Glutamatergic neuron (in vitro differentiated cells): ENCODE measurements at regions not wholly inside any gene's neighbourhood (a gene's known extent, or its start where the extent isn't known, plus 50 kb on each side); places are given as distances from the start of the nearest gene placed in this dataset.

ENCODE experiments used
- DNase-seq: peaks from one replicate; pipeline ENCODE4 v3.0.0; 2022
- H3K27ac Mint-ChIP-seq: one replicate; pipeline ENCODE4 v1.8.0; 2020; ENCODE audit warnings: mild to moderate bottlenecking, mixed read lengths, inconsistent platforms; ENCODE audit not compliant: unreplicated experiment
- H3K27me3 Mint-ChIP-seq: one replicate; pipeline ENCODE4 v1.8.0; 2020; ENCODE audit warnings: mild to moderate bottlenecking, moderate library complexity, mixed read lengths, inconsistent platforms; ENCODE audit not compliant: unreplicated experiment
- H3K36me3 Mint-ChIP-seq: one replicate; pipeline ENCODE4 v1.8.0; 2020; ENCODE audit warnings: mild to moderate bottlenecking, mixed read lengths, inconsistent platforms; ENCODE audit not compliant: unreplicated experiment
- H3K4me1 Mint-ChIP-seq: one replicate; pipeline ENCODE4 v1.8.0; 2020; ENCODE audit warnings: mild to moderate bottlenecking, low read depth, mixed read lengths, inconsistent platforms; ENCODE audit not compliant: unreplicated experiment
- H3K4me3 Mint-ChIP-seq: one replicate; pipeline ENCODE4 v1.8.0; 2020; ENCODE audit warnings: mild to moderate bottlenecking, mixed read lengths, inconsistent platforms; ENCODE audit not compliant: unreplicated experiment
- H3K9me3 Mint-ChIP-seq: one replicate; pipeline ENCODE4 v1.8.0; 2020; ENCODE audit warnings: mild to moderate bottlenecking, moderate library complexity, mixed read lengths, inconsistent platforms; ENCODE audit not compliant: unreplicated experiment
- TF ChIP-seq, protein P1 (sequence below): fragments of 200-600 bp; sonication (generic); IDR thresholded peaks from one replicate; pipeline ENCODE4 v1.5.0; 2021; ENCODE audit not compliant: partially characterized antibody, unreplicated experiment

DNA sequence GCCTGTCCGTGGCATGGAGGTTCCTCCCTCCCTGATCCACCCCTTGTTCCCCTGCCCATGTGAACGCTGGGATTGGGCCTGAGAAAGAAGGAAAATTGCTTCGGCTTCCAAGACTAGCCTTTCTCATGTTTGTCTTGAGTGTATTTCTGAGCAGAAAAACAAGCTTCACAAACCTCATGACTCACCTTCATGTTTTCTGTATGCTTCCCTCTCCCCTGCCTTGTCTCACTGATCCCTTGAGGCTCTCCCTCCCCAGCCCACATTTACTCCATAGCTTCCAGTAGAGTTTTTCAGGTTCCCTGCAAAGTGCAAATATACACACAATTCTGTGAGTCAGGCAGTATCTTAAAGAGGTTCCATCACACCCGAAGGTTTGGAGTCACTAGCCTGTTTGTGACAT is 572.4 kb downstream of the UQCRFS1 start:
- H3K4me1 Mint-ChIP-seq, result peaks cover 27% of the 10 kb centered on the region
- peaks cover 8% of the 10 kb centered on the region for H3K9me3 Mint-ChIP-seq
- H3K27ac Mint-ChIP-seq, result no peak overlapping the region
- TF ChIP-seq, protein P1, sequence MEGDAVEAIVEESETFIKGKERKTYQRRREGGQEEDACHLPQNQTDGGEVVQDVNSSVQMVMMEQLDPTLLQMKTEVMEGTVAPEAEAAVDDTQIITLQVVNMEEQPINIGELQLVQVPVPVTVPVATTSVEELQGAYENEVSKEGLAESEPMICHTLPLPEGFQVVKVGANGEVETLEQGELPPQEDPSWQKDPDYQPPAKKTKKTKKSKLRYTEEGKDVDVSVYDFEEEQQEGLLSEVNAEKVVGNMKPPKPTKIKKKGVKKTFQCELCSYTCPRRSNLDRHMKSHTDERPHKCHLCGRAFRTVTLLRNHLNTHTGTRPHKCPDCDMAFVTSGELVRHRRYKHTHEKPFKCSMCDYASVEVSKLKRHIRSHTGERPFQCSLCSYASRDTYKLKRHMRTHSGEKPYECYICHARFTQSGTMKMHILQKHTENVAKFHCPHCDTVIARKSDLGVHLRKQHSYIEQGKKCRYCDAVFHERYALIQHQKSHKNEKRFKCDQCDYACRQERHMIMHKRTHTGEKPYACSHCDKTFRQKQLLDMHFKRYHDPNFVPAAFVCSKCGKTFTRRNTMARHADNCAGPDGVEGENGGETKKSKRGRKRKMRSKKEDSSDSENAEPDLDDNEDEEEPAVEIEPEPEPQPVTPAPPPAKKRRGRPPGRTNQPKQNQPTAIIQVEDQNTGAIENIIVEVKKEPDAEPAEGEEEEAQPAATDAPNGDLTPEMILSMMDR, result no peak
- H3K27me3 Mint-ChIP-seq, result peaks cover 14% of the 10 kb centered on the region
- no peak for DNase-seq
- no peak overlapping the region for H3K4me3 Mint-ChIP-seq
- peaks cover 5% of the 10 kb centered on the region for H3K36me3 Mint-ChIP-seq

DNA sequence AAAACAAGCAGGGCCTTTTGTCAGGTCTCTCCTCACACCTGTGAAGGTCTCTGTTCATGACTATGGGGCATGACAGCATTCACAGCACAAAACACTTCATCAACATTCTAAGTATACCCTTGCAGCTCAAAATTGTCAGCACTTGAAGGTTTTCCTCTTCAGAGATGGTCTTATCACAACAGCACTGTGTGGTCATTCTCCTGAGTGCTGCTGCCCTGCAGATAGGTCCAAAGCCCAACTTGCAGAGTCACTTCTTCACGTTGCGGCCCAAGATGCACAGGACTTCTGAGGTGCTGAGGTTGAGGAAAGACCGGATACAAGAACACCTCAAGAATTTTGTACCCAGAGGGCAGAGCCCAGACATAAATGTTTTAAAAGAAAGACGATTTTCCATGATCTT is 574.5 kb downstream of the UQCRFS1 start:
- Mint-ChIP-seq H3K4me1 (peaks cover 22% of the 10 kb centered on the region), H3K27me3 (peaks cover 14% of the 10 kb centered on the region), H3K9me3 (peaks cover 6% of the 10 kb centered on the region), H3K36me3 (peaks cover 9% of the 10 kb centered on the region), H3K4me3 (no peak overlapping the region), H3K27ac (no peak overlapping the region)
- TF ChIP-seq, protein P1, result no peak
- no peak for DNase-seq

DNA sequence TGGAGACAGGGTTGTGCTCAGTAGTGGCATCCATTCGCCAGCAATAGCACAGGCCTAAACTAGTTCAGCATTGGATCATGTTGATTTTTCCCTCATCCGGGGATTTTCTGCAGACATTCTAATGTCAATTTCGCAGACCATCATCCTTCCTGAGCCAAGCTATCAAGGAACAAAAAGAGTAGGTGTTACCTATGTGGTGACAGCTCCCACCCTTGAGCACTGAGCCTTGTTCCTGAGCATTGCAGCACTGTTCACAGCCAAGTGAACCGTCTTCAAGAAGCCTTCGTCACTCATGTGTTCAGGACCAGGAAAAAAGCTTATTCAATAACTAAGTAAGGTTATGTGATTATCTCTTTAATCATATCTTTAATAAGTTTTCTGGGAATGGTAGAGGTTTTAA is 576.2 kb downstream of the UQCRFS1 start:
- H3K4me1 Mint-ChIP-seq, result peaks cover 11% of the 10 kb centered on the region

DNA sequence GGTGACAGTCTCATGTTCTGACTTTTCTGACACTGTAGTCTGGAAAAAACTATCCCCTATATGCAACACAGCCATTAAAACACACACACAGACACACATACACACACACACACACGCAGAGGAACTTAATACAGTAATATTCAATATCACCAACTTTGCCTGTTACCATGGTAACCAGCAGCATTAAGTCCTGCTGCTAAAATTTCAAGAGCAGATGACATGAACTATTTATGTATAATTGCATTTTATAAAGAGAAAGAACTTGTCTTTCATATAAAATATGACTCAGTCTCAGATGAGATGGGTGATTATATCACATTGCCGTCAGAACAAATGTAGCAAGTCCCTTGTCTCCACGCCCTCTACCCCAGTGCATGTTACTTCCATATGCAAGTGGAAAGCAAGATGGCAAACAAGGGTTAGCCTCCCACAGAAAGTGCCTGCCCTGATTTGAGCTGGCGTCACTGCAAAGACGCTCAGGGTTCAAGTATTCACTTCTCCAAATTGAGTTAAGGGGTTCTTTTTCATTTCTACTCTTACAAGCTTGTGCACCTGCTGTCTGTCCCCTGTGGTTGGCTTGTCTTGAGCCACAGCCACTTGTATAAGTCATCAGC is 576.8 kb downstream of the UQCRFS1 start:
- H3K9me3 Mint-ChIP-seq, result peaks cover 3% of the 10 kb centered on the region
- DNase-seq, result no peak
- H3K27ac Mint-ChIP-seq, result no peak overlapping the region
- TF ChIP-seq, protein P1, result no peak
- H3K36me3 Mint-ChIP-seq, result peaks cover 9% of the 10 kb centered on the region
- no peak overlapping the region for H3K4me3 Mint-ChIP-seq
- peaks cover 5% of the 10 kb centered on the region for H3K4me1 Mint-ChIP-seq
- peaks cover 6% of the 10 kb centered on the region for H3K27me3 Mint-ChIP-seq

More for the DNA sequence above, 576.2 kb downstream of the UQCRFS1 start:
- Mint-ChIP-seq H3K36me3 (peaks cover 9% of the 10 kb centered on the region), H3K4me3 (no peak overlapping the region), H3K27me3 (peaks cover 11% of the 10 kb centered on the region), H3K27ac (no peak overlapping the region), H3K9me3 (peaks cover 7% of the 10 kb centered on the region)
- no peak for DNase-seq
- TF ChIP-seq, protein P1, result no peak

DNA sequence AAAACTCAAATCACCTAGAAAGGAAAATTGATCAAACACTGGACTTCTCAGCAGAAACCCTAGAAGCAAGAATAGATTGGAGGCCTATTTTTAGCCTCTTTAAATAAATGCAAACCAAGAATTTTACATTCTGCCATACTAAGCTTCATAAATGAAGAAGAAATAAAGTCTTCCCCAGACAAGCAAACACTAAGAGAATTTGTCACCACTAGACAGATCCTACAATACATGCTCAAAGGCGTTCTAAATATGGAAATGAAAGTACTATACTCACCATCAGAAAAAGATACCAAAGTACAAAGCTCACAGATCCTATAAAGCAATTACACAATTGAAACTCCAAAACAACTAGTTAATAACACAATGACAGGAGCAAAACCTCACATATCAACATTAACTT is 578.1 kb downstream of the UQCRFS1 start:
- peaks cover 4% of the 10 kb centered on the region for H3K27me3 Mint-ChIP-seq

More for the DNA sequence above, 578.1 kb downstream of the UQCRFS1 start:
- Mint-ChIP-seq H3K4me3 (no peak overlapping the region), H3K27ac (no peak overlapping the region), H3K36me3 (peaks cover 9% of the 10 kb centered on the region), H3K4me1 (peaks cover 4% of the 10 kb centered on the region), H3K9me3 (peaks cover 3% of the 10 kb centered on the region)
- TF ChIP-seq, protein P1, result no peak
- no peak for DNase-seq
